Keratinocyte (primary cell): ENCODE measurements at regions not wholly inside any gene's neighbourhood (a gene's known extent, or its start where the extent isn't known, plus 50 kb on each side); places are given as distances from the start of the nearest gene placed in this dataset.

Experiments
- CTCF ChIP-seq, 3 experiments: IDR thresholded peaks in 1 of 3; conservative IDR thresholded peaks in 1 of 3; optimal IDR thresholded peaks in 1 of 3; 2 replicates in 2 of 3; 3 replicates in 1 of 3; pipeline versions ENCODE3 to v1.5.1; 2011; ENCODE audit warnings: low read length in 3 of 3, mild to moderate bottlenecking in 3 of 3, moderate library complexity in 2 of 3, control low read depth in 1 of 3, inconsistent platforms in 1 of 3; ENCODE audit not compliant: insufficient read depth in 2 of 3; ENCODE audit errors: extremely low read depth in 1 of 3
- EZH2 ChIP-seq: IDR thresholded peaks from one replicate; pipeline ENCODE4 v1.6.1; 2012; ENCODE audit warnings: inconsistent platforms, mild to moderate bottlenecking, low read length, moderate library complexity

- TF ChIP-seq CTCF (optimal IDR thresholded peaks at IDR 0.05 in 1 of 3, IDR thresholded peaks at IDR 0.05 in 1 of 3, conservative IDR thresholded peaks at IDR 0.05 in 1 of 3; ENCODE audit: extremely low read depth in 1 of 3, insufficient read depth in 2 of 3, low read length in 3 of 3) (no peak), EZH2 (no peak)
Measured at GRCh38 chr3:118199044-118199443, 835.6 kb downstream of the IGSF11 start.
